ENCODE measurements at regions not wholly inside any gene's neighbourhood (a gene's known extent, or its start where the extent isn't known, plus 50 kb on each side); places are given as distances from the start of the nearest gene placed in this dataset.

DNA sequence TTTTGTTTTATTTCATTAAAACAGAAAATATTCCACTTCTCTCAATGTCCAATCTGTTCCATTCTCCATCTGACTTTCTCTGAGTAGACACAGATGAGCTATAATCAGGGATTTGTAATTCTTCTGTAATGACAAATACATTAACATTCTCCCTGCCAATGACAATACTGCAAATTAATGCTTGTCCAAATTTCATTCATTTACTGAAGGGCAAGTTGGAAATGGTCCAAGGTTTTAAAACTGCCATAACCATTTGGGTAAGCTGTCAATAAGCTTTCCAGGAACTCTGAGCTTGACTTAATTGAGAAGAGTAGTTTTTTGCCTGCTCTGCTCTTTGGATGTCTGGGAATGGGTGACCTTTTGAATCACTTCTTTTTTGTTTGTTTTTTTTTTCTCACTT, 253.5 kb downstream of the DMRTA1 start:
- TF ChIP-seq CTCF (IDR thresholded peaks at IDR 0.05) (no peak), POLR2A (IDR thresholded peaks at IDR 0.05) (no peak)

Data from tibial nerve (tissue), 3 donors.